ENCODE measurements at regions not wholly inside any gene's neighbourhood (a gene's known extent, or its start where the extent isn't known, plus 50 kb on each side); places are given as distances from the start of the nearest gene placed in this dataset.
A peak's percentile ranks its signal among the peaks of the same experiment; 100 is the strongest.

GRCh38 chrX:143800150-143800549, 79.6 kb upstream of the SPANXN2 start:
- DNase-seq: no peak

- peak; percentile 2 for DNase-seq
Measured at GRCh38 chrX:143788265-143788664, 67.7 kb upstream of the SPANXN2 start.

- no peak for DNase-seq
Measured at GRCh38 chrX:143787341-143787740, 66.8 kb upstream of the SPANXN2 start.

- DNase-seq: no peak
Measured at GRCh38 chrX:143781103-143781502, 60.6 kb upstream of the SPANXN2 start.
